Tibial nerve (tissue), 3 donors: ENCODE measurements at regions not wholly inside any gene's neighbourhood (a gene's known extent, or its start where the extent isn't known, plus 50 kb on each side); places are given as distances from the start of the nearest gene placed in this dataset.
"Not testable (repeated sequence)": the region's sequence is repeated elsewhere in the genome, so short reads cannot be mapped to it uniquely, and the experiment has no call there.

Experiments
- CTCF ChIP-seq, 5 experiments: fragments of 200-600 bp in 3 of 5; fragments of 450-650 bp in 2 of 5; sonication (generic) in 3 of 5; IDR thresholded peaks; one replicate each; pipeline ENCODE4 v1.5.1; 2016 to 2019; ENCODE audit warnings: antibody characterized with exemption in 5 of 5, mild to moderate bottlenecking in 3 of 5, moderate library complexity in 2 of 5
- POLR2A ChIP-seq, 2 donors: fragments of 450-650 bp; IDR thresholded peaks; one replicate each; pipeline ENCODE4 v1.6.1; 2017; ENCODE audit warnings: antibody characterized with exemption in 2 of 2, mild to moderate bottlenecking in 2 of 2, moderate library complexity in 2 of 2

- TF ChIP-seq CTCF, POLR2A (IDR thresholded peaks at IDR 0.05): not testable (repeated sequence)
Measured at GRCh38 chr2:139673447-139673846, 893.3 kb upstream of the NXPH2 start.
